Endodermal cell (in vitro differentiated cells): ENCODE measurements at regions not wholly inside any gene's neighbourhood (a gene's known extent, or its start where the extent isn't known, plus 50 kb on each side); places are given as distances from the start of the nearest gene placed in this dataset.

Experiments used
- DNase-seq: peaks from one replicate; pipeline ENCODE4 v3.0.0-alpha.2; 2017
- H3K27ac ChIP-seq: 2 replicates; pipeline ENCODE4 v1.5.1; 2013; ENCODE audit warnings: mild to moderate bottlenecking, low read depth, low read length, moderate library complexity
- H3K27me3 ChIP-seq: 2 replicates; pipeline ENCODE4 v1.6.1; 2013; ENCODE audit warnings: mild to moderate bottlenecking, low read length, moderate library complexity; ENCODE audit not compliant: insufficient read depth, control insufficient read depth, poor library complexity, severe bottlenecking
- H3K36me3 ChIP-seq: 2 replicates; pipeline ENCODE4 v1.7.0; 2013; ENCODE audit warnings: mild to moderate bottlenecking, low read length, moderate library complexity; ENCODE audit not compliant: control insufficient read depth, insufficient read depth
- H3K4me1 ChIP-seq: one replicate; pipeline ENCODE4 v1.7.0; 2013; ENCODE audit warnings: low read length; ENCODE audit not compliant: control insufficient read depth, insufficient read depth
- H3K4me3 ChIP-seq: 2 replicates; pipeline ENCODE4 v1.5.1; 2013; ENCODE audit warnings: mild to moderate bottlenecking, low read length, moderate library complexity
- H3K9ac ChIP-seq: 2 replicates; pipeline ENCODE4 v1.6.1; 2013; ENCODE audit warnings: mild to moderate bottlenecking, low read length, moderate library complexity; ENCODE audit not compliant: poor library complexity, severe bottlenecking; ENCODE audit errors: extremely low read depth
- H3K9me3 ChIP-seq: 2 replicates; pipeline ENCODE4 v1.6.1; 2013; ENCODE audit warnings: mild to moderate bottlenecking, low read length, moderate library complexity; ENCODE audit not compliant: control insufficient read depth
- H3K27ac Mint-ChIP-seq: 2 replicates; pipeline ENCODE4 v1.8.0; 2020; ENCODE audit warnings: mixed read lengths
- H3K27me3 Mint-ChIP-seq: 2 replicates; pipeline ENCODE4 v1.8.0; 2021; ENCODE audit warnings: mild to moderate bottlenecking, mixed read lengths; ENCODE audit not compliant: insufficient read depth
- H3K36me3 Mint-ChIP-seq: 2 replicates; pipeline ENCODE4 v1.8.0; 2020; ENCODE audit warnings: low read depth, mixed read lengths
- H3K4me1 Mint-ChIP-seq: 2 replicates; pipeline ENCODE4 v1.8.0; 2020; ENCODE audit warnings: mixed read lengths
- H3K4me3 Mint-ChIP-seq: 2 replicates; pipeline ENCODE4 v1.8.0; 2020; ENCODE audit warnings: mild to moderate bottlenecking, moderate library complexity, mixed read lengths
- H3K9me3 Mint-ChIP-seq: 2 replicates; pipeline ENCODE4 v1.8.0; 2020; ENCODE audit warnings: mild to moderate bottlenecking, mixed read lengths
- WGBS, 2 experiments: methylation state at CpG; one replicate each; pipeline versions ENCODE4 v1.1.5 to v1.1.7; 2013; ENCODE audit warnings: missing lambda C conversion rate in 2 of 2, mixed read lengths in 1 of 2; ENCODE audit not compliant: insufficient coverage in 1 of 2, insufficient read length in 1 of 2; 5-methylcytosine and 5-hydroxymethylcytosine counted together
- TF ChIP-seq, protein P1 (sequence below): fragments of 200-600 bp; sonication (generic); conservative IDR thresholded peaks from 2 replicates; pipeline ENCODE4 v1.5.0; 2021; ENCODE audit warnings: antibody characterized with exemption, mild to moderate bottlenecking

DNA sequence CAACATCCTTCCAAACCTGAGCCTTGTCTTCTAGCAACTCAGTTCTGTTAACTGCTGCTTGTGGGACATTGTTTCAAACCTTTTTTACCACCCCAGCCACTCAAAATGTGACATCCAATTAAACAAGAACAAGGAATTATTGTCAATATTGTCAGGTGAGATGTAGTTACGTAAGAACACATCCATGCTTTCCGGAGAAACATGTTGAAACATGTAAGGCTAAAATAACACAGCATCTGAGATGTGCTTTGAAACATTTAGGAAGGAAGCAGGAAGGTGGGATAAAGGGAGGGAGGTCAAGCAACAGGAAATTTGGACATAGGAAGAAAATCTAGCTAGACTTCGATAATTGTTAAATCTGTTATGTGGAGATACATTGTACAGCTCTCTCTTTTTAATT, 50.9 kb upstream of the PRICKLE2 start:
- H3K4me1 ChIP-seq = no peaks in the 10 kb centered on the region
- Mint-ChIP-seq H3K9me3 (peaks cover 2% of the 10 kb centered on the region), H3K27me3 (no peaks in the 10 kb centered on the region), H3K4me3 (no peak overlapping the region), H3K27ac (no peak overlapping the region), H3K36me3 (no peaks in the 10 kb centered on the region), H3K4me1 (peaks cover 3% of the 10 kb centered on the region)
- no peak for DNase-seq
- H3K9ac ChIP-seq = no peak overlapping the region
- H3K4me3 ChIP-seq = no peak overlapping the region
- no peaks in the 10 kb centered on the region for H3K27me3 ChIP-seq
- TF ChIP-seq, protein P1, sequence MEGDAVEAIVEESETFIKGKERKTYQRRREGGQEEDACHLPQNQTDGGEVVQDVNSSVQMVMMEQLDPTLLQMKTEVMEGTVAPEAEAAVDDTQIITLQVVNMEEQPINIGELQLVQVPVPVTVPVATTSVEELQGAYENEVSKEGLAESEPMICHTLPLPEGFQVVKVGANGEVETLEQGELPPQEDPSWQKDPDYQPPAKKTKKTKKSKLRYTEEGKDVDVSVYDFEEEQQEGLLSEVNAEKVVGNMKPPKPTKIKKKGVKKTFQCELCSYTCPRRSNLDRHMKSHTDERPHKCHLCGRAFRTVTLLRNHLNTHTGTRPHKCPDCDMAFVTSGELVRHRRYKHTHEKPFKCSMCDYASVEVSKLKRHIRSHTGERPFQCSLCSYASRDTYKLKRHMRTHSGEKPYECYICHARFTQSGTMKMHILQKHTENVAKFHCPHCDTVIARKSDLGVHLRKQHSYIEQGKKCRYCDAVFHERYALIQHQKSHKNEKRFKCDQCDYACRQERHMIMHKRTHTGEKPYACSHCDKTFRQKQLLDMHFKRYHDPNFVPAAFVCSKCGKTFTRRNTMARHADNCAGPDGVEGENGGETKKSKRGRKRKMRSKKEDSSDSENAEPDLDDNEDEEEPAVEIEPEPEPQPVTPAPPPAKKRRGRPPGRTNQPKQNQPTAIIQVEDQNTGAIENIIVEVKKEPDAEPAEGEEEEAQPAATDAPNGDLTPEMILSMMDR = no peak
- no peak overlapping the region for H3K27ac ChIP-seq
- no peaks in the 10 kb centered on the region for H3K36me3 ChIP-seq
- WGBS, 2 experiments = 90 to 94% methylated on average over 3 of the region's 3 CpGs
- H3K9me3 ChIP-seq = peaks cover 3% of the 10 kb centered on the region
